ENCODE measurements at regions not wholly inside any gene's neighbourhood (a gene's known extent, or its start where the extent isn't known, plus 50 kb on each side); places are given as distances from the start of the nearest gene placed in this dataset.

- intact Hi-C loops (cut with DNase I): loop anchor here in 1 of 2 donors (5.0 kb wide), 1 partner anchor 1396 kb away; no protein-coding TSS in a partner anchor
- DNase-seq (ENCODE audit: low spot score): no peak
Measured at GRCh38 chr22:47333625-47334024, 571.2 kb downstream of the TBC1D22A start.

- intact Hi-C loops (cut with DNase I): loop anchor here in 1 of 2 donors (5.0 kb wide), 1 partner anchor 1395 kb away; no protein-coding TSS in a partner anchor
- DNase-seq (ENCODE audit: low spot score): no peak
Measured at GRCh38 chr22:47332246-47332980, 570.0 kb downstream of the TBC1D22A start.

- intact Hi-C loops (cut with DNase I): loop anchor here in 1 of 2 donors (5.0 kb wide), 1 partner anchor 1394 kb away; no protein-coding TSS in a partner anchor
- DNase-seq (ENCODE audit: low spot score): no peak
Measured at GRCh38 chr22:47331750-47332149, 569.3 kb downstream of the TBC1D22A start.

GRCh38 chr22:47329727-47330650 lies 567.5 kb downstream of the TBC1D22A start:
- intact Hi-C loops (cut with DNase I): loop anchor here in 1 of 2 donors (5.0 to 10.0 kb wide), 2 partner anchors 1393 to 1695 kb away; no protein-coding TSS in a partner anchor
- DNase-seq (ENCODE audit: low spot score): no peak

- intact Hi-C loops (cut with DNase I): loop anchor here in 1 of 2 donors (10.0 kb wide), 1 partner anchor 1694 kb away; no protein-coding TSS in a partner anchor
- no peak for DNase-seq (ENCODE audit: low spot score)
Measured at GRCh38 chr22:47328550-47329243, 566.2 kb downstream of the TBC1D22A start.

- intact Hi-C loops (cut with DNase I): loop anchor here in 1 of 2 donors (10.0 kb wide), 1 partner anchor 1692 kb away; no protein-coding TSS in a partner anchor
- no peak for DNase-seq (ENCODE audit: low spot score)
Measured at GRCh38 chr22:47327241-47327640, 564.8 kb downstream of the TBC1D22A start.

GRCh38 chr22:47325249-47325648 lies 562.8 kb downstream of the TBC1D22A start:
- no peak for DNase-seq (ENCODE audit: low spot score)
- intact Hi-C loops (cut with DNase I): loop anchor here in 1 of 2 donors (10.0 kb wide), 1 partner anchor 1690 kb away; no protein-coding TSS in a partner anchor

GRCh38 chr22:47324435-47324990 lies 562.1 kb downstream of the TBC1D22A start:
- DNase-seq (ENCODE audit: low spot score): no peak
- intact Hi-C loops (cut with DNase I): loop anchor here in 1 of 2 donors (10.0 kb wide), 1 partner anchor 1690 kb away; no protein-coding TSS in a partner anchor

- intact Hi-C loops (cut with DNase I): loop anchor here in 1 of 2 donors (10.0 kb wide), 1 partner anchor 1689 kb away; no protein-coding TSS in a partner anchor
- DNase-seq (ENCODE audit: low spot score): no peak
Measured at GRCh38 chr22:47323518-47323917, 561.1 kb downstream of the TBC1D22A start.

GRCh38 chr22:47322854-47323253 lies 560.4 kb downstream of the TBC1D22A start:
- no peak for DNase-seq (ENCODE audit: low spot score)

GRCh38 chr22:47320560-47320959 lies 558.1 kb downstream of the TBC1D22A start:
- DNase-seq (ENCODE audit: low spot score): no peak
- intact Hi-C loops (cut with DNase I): loop anchor here in 1 of 2 donors (10.0 kb wide), 1 partner anchor 1686 kb away; no protein-coding TSS in a partner anchor

More at GRCh38 chr22:47322854-47323253, 560.4 kb downstream of the TBC1D22A start:
- intact Hi-C loops (cut with DNase I): loop anchor here in 1 of 2 donors (10.0 kb wide), 1 partner anchor 1688 kb away; no protein-coding TSS in a partner anchor

GRCh38 chr22:47318041-47318737 lies 555.7 kb downstream of the TBC1D22A start:
- intact Hi-C loops (cut with DNase I): no loop called here
- no peak for DNase-seq (ENCODE audit: low spot score)

- intact Hi-C loops (cut with DNase I): no loop called here
Measured at GRCh38 chr22:47315862-47316419, 553.5 kb downstream of the TBC1D22A start.

GRCh38 chr22:47310601-47311000 lies 548.2 kb downstream of the TBC1D22A start:
- DNase-seq (ENCODE audit: low spot score): no peak
- intact Hi-C loops (cut with DNase I): no loop called here

More at GRCh38 chr22:47315862-47316419, 553.5 kb downstream of the TBC1D22A start:
- no peak for DNase-seq (ENCODE audit: low spot score)

GRCh38 chr22:47309946-47310345 lies 547.5 kb downstream of the TBC1D22A start:
- intact Hi-C loops (cut with DNase I): no loop called here
- no peak for DNase-seq (ENCODE audit: low spot score)

- intact Hi-C loops (cut with DNase I): no loop called here
Measured at GRCh38 chr22:47309476-47309875, 547.0 kb downstream of the TBC1D22A start.

GRCh38 chr22:47308886-47309285 lies 546.4 kb downstream of the TBC1D22A start:
- no peak for DNase-seq (ENCODE audit: low spot score)
- intact Hi-C loops (cut with DNase I): no loop called here

More at GRCh38 chr22:47309476-47309875, 547.0 kb downstream of the TBC1D22A start:
- DNase-seq (ENCODE audit: low spot score): no peak
